GM23338 (cell line): ENCODE measurements at regions not wholly inside any gene's neighbourhood (a gene's known extent, or its start where the extent isn't known, plus 50 kb on each side); places are given as distances from the start of the nearest gene placed in this dataset.

Source experiments
- ATAC-seq: fragments of 200-7000 bp; cut with Tn5 transposase; 3 replicates; pipeline ENCODE4 v1.9.1; 2020
- DNase-seq: peaks from one replicate; pipeline ENCODE4 v3.0.0-alpha.2; 2015; ENCODE audit warnings: low spot score
- H2AFZ ChIP-seq: fragments of 200-600 bp; sonication (generic); 2 replicates; pipeline ENCODE4 v1.8.0; 2016; ENCODE audit warnings: antibody characterized with exemption, mild to moderate bottlenecking, moderate library complexity
- H3F3A ChIP-seq: fragments of 200-600 bp; sonication (generic); replicated peaks from 2 replicates; pipeline ENCODE4 v1.8.0; 2017; ENCODE audit warnings: antibody characterized with exemption, mixed run types, low read depth
- H3K27ac ChIP-seq: fragments of 200-600 bp; sonication (generic); 2 replicates; pipeline ENCODE4 v1.6.1; 2016; ENCODE audit warnings: low read depth
- H3K27me3 ChIP-seq: fragments of 200-600 bp; sonication (generic); 2 replicates; pipeline ENCODE4 v1.8.0; 2016; ENCODE audit warnings: mild to moderate bottlenecking, mixed run types, moderate library complexity; ENCODE audit not compliant: insufficient read depth
- H3K36me3 ChIP-seq: fragments of 200-600 bp; sonication (generic); 2 replicates; pipeline ENCODE4 v1.8.0; 2016; ENCODE audit warnings: mild to moderate bottlenecking; ENCODE audit not compliant: insufficient read depth
- H3K4me1 ChIP-seq: fragments of 200-600 bp; sonication (generic); 2 replicates; pipeline ENCODE4 v1.8.0; 2016; ENCODE audit warnings: mild to moderate bottlenecking, moderate library complexity; ENCODE audit not compliant: insufficient read depth
- H3K4me2 ChIP-seq: fragments of 200-600 bp; sonication (generic); 2 replicates; pipeline ENCODE4 v1.7.1; 2017; ENCODE audit warnings: mixed run types
- H3K4me3 ChIP-seq: fragments of 200-600 bp; sonication (generic); 2 replicates; pipeline ENCODE4 v1.6.1; 2016; ENCODE audit warnings: mixed run types
- H3K79me2 ChIP-seq: fragments of 200-600 bp; sonication (generic); replicated peaks from 2 replicates; pipeline ENCODE4 v1.8.0; 2017; ENCODE audit warnings: mild to moderate bottlenecking; ENCODE audit not compliant: insufficient read depth
- H3K9me2 ChIP-seq: fragments of 200-600 bp; sonication (generic); 2 replicates; pipeline ENCODE4 v1.8.0; 2017; ENCODE audit not compliant: insufficient read depth
- H4K20me1 ChIP-seq: fragments of 200-600 bp; sonication (generic); replicated peaks from 2 replicates; pipeline ENCODE4 v1.8.0; 2017; ENCODE audit warnings: mild to moderate bottlenecking; ENCODE audit not compliant: insufficient read depth
- H3K27ac Mint-ChIP-seq: 2 replicates; pipeline ENCODE4 v1.8.0; 2020; ENCODE audit warnings: inconsistent platforms, mild to moderate bottlenecking, moderate library complexity, mixed read lengths
- H3K27me3 Mint-ChIP-seq: 3 replicates; pipeline ENCODE4 v1.8.0; 2022; ENCODE audit warnings: low read depth, mild to moderate bottlenecking, moderate library complexity, mixed read lengths, inconsistent platforms; ENCODE audit not compliant: insufficient read depth, poor library complexity
- H3K36me3 Mint-ChIP-seq: 3 replicates; pipeline ENCODE4 v1.8.0; 2021; ENCODE audit warnings: low read depth, mild to moderate bottlenecking, inconsistent platforms, moderate library complexity, mixed read lengths
- H3K4me1 Mint-ChIP-seq: 3 replicates; pipeline ENCODE4 v1.8.0; 2020; ENCODE audit warnings: mild to moderate bottlenecking, inconsistent platforms, mixed read lengths
- H3K4me3 Mint-ChIP-seq: 3 replicates; pipeline ENCODE4 v1.8.0; 2021; ENCODE audit warnings: moderate library complexity, mild to moderate bottlenecking, inconsistent platforms, mixed read lengths
- H3K9me3 Mint-ChIP-seq: 3 replicates; pipeline ENCODE4 v1.8.0; 2020; ENCODE audit warnings: moderate library complexity, mild to moderate bottlenecking, inconsistent platforms, mixed read lengths
- CREB1 ChIP-seq: fragments of 250-450 bp; sonication (Bioruptor Pico); IDR thresholded peaks from 2 replicates; pipeline ENCODE4 v1.5.0; 2020; ENCODE audit warnings: low read depth, mild to moderate bottlenecking, moderate library complexity
- EZH2 ChIP-seq: fragments of 200-600 bp; sonication (generic); IDR thresholded peaks from one replicate; pipeline ENCODE4 v1.8.0; 2017; ENCODE audit warnings: antibody characterized with exemption, mild to moderate bottlenecking, low read depth; ENCODE audit not compliant: unreplicated experiment
- EZH2phosphoT487 ChIP-seq: fragments of 200-600 bp; sonication (generic); IDR thresholded peaks from one replicate; pipeline ENCODE4 v1.8.1; 2018; ENCODE audit warnings: antibody characterized with exemption; ENCODE audit not compliant: unreplicated experiment
- JUNB ChIP-seq: IDR thresholded peaks from one replicate; pipeline ENCODE4 v1.6.1; 2016; ENCODE audit warnings: antibody characterized with exemption; ENCODE audit not compliant: unreplicated experiment
- NANOG ChIP-seq: IDR thresholded peaks from 2 replicates; pipeline ENCODE4 v1.6.1; 2016; ENCODE audit warnings: antibody characterized with exemption, borderline replicate concordance
- POLR2AphosphoS5 ChIP-seq: IDR thresholded peaks from 2 replicates; pipeline ENCODE4 v1.6.1; 2016; ENCODE audit warnings: antibody characterized with exemption, low read depth
- STAT1 ChIP-seq: IDR thresholded peaks from one replicate; pipeline ENCODE4 v1.6.1; 2016; ENCODE audit warnings: antibody characterized with exemption; ENCODE audit not compliant: unreplicated experiment
- ZNF114 ChIP-seq: fragments of 250-450 bp; sonication (Bioruptor Pico); IDR thresholded peaks from 2 replicates; pipeline ENCODE4 v1.5.0; 2020; ENCODE audit warnings: mild to moderate bottlenecking, moderate library complexity
- ZNF331 ChIP-seq: fragments of 250-450 bp; sonication (Bioruptor Pico); IDR thresholded peaks from 2 replicates; pipeline ENCODE4 v1.5.0; 2020; ENCODE audit warnings: low read depth, mild to moderate bottlenecking, moderate library complexity
- TF ChIP-seq, protein P1 (sequence below), 2 experiments: fragments of 200-600 bp in 1 of 2; sonication (generic) in 1 of 2; conservative IDR thresholded peaks; 2 replicates each; pipeline versions ENCODE4 v1.5.1 to v1.6.1; 2016 to 2017; ENCODE audit warnings: antibody characterized with exemption in 2 of 2, low read depth in 2 of 2, mild to moderate bottlenecking in 2 of 2, moderate library complexity in 1 of 2
- TF ChIP-seq, protein P2 (sequence below): IDR thresholded peaks from 2 replicates; pipeline ENCODE4 v1.6.1; 2016; ENCODE audit warnings: antibody characterized with exemption
- TF ChIP-seq, protein P3 (sequence below): IDR thresholded peaks from one replicate; pipeline ENCODE4 v1.6.1; 2018; ENCODE audit warnings: antibody characterized with exemption; ENCODE audit not compliant: unreplicated experiment
- TF ChIP-seq, protein P4 (sequence below): fragments of 250-450 bp; sonication (Bioruptor Pico); IDR thresholded peaks from 2 replicates; pipeline ENCODE4 v1.5.0; 2020; ENCODE audit warnings: mild to moderate bottlenecking, moderate library complexity

DNA sequence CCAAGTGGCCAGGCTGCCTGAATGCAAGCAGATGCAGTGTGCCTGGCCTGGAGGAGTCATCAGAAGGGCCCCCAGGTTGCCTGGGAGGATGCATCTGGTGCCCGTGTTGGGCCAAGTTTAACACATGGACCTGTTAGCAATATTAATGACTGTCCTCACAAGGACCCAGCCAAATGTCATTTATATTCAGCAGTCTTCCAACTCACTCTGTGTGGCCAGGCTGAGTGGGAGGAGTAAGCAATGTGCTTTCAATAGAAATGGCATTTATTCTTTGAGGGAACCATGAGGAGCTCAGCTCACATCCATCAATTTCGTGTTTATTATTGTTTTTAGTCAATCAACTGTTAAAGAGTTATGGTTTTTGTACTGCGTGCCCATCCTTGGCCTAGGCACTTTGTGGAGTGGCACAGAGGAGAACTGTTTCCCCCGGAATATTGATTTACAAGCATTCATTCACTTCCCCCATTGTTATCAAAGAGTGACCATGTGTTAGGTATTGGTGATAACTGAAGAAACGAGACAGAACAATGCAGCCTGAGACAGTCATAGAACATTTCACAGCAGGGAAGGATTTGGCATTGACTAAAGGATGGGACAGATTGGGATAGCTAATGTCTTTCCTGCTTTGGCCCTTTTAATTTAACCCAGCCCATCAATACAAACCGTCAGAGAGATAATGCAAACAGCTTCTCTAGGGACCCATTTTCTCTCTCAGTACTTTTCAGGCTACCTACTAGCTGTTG lies 725.2 kb downstream of the TSN start:
- ATAC-seq (no peak), DNase-seq (no peak)
- Mint-ChIP-seq H3K4me3 (no peak overlapping the region), H3K4me1 (peaks cover 11% of the 10 kb centered on the region), H3K9me3 (0 out of 3 replicates have a peak, but pooled peaks cover 7% of the 10 kb centered on the region), H3K27ac (no peak overlapping the region), H3K36me3 (no peaks in the 10 kb centered on the region; the same call in 2 of the 3 replicates), H3K27me3 (peaks cover 3% of the 10 kb centered on the region)
- peaks cover 14% of the 10 kb centered on the region; the same call in 1 of the 2 replicates for H3K9me2 ChIP-seq
- no peaks in the 10 kb centered on the region for H3F3A ChIP-seq
- H3K4me1 ChIP-seq: peaks cover 9% of the 10 kb centered on the region; the same call in 1 of the 2 replicates
- no peak overlapping the region for H3K4me2 ChIP-seq
- H3K79me2 ChIP-seq: no peaks in the 10 kb centered on the region
- no peak overlapping the region for H3K4me3 ChIP-seq
- no peak overlapping the region for H3K27ac ChIP-seq
- no peaks in the 10 kb centered on the region for H4K20me1 ChIP-seq
- TF ChIP-seq, protein P1, sequence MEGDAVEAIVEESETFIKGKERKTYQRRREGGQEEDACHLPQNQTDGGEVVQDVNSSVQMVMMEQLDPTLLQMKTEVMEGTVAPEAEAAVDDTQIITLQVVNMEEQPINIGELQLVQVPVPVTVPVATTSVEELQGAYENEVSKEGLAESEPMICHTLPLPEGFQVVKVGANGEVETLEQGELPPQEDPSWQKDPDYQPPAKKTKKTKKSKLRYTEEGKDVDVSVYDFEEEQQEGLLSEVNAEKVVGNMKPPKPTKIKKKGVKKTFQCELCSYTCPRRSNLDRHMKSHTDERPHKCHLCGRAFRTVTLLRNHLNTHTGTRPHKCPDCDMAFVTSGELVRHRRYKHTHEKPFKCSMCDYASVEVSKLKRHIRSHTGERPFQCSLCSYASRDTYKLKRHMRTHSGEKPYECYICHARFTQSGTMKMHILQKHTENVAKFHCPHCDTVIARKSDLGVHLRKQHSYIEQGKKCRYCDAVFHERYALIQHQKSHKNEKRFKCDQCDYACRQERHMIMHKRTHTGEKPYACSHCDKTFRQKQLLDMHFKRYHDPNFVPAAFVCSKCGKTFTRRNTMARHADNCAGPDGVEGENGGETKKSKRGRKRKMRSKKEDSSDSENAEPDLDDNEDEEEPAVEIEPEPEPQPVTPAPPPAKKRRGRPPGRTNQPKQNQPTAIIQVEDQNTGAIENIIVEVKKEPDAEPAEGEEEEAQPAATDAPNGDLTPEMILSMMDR (conservative IDR thresholded peaks at IDR 0.05; ENCODE audit: low read depth in 2 of 2): no peak
- TF ChIP-seq EZH2phosphoT487: no peak
- no peak for TF ChIP-seq JUNB
- TF ChIP-seq, protein P2, sequence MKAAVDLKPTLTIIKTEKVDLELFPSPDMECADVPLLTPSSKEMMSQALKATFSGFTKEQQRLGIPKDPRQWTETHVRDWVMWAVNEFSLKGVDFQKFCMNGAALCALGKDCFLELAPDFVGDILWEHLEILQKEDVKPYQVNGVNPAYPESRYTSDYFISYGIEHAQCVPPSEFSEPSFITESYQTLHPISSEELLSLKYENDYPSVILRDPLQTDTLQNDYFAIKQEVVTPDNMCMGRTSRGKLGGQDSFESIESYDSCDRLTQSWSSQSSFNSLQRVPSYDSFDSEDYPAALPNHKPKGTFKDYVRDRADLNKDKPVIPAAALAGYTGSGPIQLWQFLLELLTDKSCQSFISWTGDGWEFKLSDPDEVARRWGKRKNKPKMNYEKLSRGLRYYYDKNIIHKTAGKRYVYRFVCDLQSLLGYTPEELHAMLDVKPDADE: no peak
- TF ChIP-seq ZNF114 (CRISPR knock-in tag): no peak
- TF ChIP-seq ZNF331 (CRISPR knock-in tag): no peak
- TF ChIP-seq, protein P3, sequence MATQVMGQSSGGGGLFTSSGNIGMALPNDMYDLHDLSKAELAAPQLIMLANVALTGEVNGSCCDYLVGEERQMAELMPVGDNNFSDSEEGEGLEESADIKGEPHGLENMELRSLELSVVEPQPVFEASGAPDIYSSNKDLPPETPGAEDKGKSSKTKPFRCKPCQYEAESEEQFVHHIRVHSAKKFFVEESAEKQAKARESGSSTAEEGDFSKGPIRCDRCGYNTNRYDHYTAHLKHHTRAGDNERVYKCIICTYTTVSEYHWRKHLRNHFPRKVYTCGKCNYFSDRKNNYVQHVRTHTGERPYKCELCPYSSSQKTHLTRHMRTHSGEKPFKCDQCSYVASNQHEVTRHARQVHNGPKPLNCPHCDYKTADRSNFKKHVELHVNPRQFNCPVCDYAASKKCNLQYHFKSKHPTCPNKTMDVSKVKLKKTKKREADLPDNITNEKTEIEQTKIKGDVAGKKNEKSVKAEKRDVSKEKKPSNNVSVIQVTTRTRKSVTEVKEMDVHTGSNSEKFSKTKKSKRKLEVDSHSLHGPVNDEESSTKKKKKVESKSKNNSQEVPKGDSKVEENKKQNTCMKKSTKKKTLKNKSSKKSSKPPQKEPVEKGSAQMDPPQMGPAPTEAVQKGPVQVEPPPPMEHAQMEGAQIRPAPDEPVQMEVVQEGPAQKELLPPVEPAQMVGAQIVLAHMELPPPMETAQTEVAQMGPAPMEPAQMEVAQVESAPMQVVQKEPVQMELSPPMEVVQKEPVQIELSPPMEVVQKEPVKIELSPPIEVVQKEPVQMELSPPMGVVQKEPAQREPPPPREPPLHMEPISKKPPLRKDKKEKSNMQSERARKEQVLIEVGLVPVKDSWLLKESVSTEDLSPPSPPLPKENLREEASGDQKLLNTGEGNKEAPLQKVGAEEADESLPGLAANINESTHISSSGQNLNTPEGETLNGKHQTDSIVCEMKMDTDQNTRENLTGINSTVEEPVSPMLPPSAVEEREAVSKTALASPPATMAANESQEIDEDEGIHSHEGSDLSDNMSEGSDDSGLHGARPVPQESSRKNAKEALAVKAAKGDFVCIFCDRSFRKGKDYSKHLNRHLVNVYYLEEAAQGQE: no peak
- TF ChIP-seq POLR2AphosphoS5: no peak
- no peak for TF ChIP-seq STAT1
- TF ChIP-seq EZH2: no peak
- no peak for TF ChIP-seq CREB1 (CRISPR knock-in tag)
- TF ChIP-seq, protein P4, sequence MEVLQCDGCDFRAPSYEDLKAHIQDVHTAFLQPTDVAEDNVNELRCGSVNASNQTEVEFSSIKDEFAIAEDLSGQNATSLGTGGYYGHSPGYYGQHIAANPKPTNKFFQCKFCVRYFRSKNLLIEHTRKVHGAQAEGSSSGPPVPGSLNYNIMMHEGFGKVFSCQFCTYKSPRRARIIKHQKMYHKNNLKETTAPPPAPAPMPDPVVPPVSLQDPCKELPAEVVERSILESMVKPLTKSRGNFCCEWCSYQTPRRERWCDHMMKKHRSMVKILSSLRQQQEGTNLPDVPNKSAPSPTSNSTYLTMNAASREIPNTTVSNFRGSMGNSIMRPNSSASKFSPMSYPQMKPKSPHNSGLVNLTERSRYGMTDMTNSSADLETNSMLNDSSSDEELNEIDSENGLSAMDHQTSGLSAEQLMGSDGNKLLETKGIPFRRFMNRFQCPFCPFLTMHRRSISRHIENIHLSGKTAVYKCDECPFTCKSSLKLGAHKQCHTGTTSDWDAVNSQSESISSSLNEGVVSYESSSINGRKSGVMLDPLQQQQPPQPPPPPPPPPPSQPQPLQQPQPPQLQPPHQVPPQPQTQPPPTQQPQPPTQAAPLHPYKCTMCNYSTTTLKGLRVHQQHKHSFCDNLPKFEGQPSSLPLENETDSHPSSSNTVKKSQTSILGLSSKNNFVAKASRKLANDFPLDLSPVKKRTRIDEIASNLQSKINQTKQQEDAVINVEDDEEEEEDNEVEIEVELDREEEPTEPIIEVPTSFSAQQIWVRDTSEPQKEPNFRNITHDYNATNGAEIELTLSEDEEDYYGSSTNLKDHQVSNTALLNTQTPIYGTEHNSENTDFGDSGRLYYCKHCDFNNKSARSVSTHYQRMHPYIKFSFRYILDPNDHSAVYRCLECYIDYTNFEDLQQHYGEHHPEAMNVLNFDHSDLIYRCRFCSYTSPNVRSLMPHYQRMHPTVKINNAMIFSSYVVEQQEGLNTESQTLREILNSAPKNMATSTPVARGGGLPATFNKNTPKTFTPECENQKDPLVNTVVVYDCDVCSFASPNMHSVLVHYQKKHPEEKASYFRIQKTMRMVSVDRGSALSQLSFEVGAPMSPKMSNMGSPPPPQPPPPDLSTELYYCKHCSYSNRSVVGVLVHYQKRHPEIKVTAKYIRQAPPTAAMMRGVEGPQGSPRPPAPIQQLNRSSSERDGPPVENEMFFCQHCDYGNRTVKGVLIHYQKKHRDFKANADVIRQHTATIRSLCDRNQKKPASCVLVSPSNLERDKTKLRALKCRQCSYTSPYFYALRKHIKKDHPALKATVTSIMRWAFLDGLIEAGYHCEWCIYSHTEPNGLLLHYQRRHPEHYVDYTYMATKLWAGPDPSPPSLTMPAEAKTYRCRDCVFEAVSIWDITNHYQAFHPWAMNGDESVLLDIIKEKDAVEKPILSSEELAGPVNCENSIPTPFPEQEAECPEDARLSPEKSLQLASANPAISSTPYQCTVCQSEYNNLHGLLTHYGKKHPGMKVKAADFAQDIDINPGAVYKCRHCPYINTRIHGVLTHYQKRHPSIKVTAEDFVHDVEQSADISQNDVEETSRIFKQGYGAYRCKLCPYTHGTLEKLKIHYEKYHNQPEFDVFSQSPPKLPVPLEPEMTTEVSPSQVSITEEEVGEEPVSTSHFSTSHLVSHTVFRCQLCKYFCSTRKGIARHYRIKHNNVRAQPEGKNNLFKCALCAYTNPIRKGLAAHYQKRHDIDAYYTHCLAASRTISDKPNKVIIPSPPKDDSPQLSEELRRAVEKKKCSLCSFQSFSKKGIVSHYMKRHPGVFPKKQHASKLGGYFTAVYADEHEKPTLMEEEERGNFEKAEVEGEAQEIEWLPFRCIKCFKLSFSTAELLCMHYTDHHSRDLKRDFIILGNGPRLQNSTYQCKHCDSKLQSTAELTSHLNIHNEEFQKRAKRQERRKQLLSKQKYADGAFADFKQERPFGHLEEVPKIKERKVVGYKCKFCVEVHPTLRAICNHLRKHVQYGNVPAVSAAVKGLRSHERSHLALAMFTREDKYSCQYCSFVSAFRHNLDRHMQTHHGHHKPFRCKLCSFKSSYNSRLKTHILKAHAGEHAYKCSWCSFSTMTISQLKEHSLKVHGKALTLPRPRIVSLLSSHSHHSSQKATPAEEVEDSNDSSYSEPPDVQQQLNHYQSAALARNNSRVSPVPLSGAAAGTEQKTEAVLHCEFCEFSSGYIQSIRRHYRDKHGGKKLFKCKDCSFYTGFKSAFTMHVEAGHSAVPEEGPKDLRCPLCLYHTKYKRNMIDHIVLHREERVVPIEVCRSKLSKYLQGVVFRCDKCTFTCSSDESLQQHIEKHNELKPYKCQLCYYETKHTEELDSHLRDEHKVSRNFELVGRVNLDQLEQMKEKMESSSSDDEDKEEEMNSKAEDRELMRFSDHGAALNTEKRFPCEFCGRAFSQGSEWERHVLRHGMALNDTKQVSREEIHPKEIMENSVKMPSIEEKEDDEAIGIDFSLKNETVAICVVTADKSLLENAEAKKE: no peak
- TF ChIP-seq NANOG: no peak
- H2AFZ ChIP-seq: no peak overlapping the region
- H3K36me3 ChIP-seq: no peaks in the 10 kb centered on the region; the same call in 1 of the 2 replicates
- H3K27me3 ChIP-seq: no peaks in the 10 kb centered on the region
